Stimulated activated CD4-positive, alpha-beta T cell treated with anti-CD3 and anti-CD28 coated beads, TNF-alpha, amount 100 ng/mL, for 48 hours (primary cell): ENCODE measurements at regions not wholly inside any gene's neighbourhood (a gene's known extent, or its start where the extent isn't known, plus 50 kb on each side); places are given as distances from the start of the nearest gene placed in this dataset.
A peak's percentile ranks its signal among the peaks of the same experiment; 100 is the strongest.

ENCODE experiments used
- DNase-seq, 3 donors: peaks; one replicate each; pipeline ENCODE4 v3.0.0-alpha.2; 2020; ENCODE audit warnings: low read depth in 3 of 3

DNA sequence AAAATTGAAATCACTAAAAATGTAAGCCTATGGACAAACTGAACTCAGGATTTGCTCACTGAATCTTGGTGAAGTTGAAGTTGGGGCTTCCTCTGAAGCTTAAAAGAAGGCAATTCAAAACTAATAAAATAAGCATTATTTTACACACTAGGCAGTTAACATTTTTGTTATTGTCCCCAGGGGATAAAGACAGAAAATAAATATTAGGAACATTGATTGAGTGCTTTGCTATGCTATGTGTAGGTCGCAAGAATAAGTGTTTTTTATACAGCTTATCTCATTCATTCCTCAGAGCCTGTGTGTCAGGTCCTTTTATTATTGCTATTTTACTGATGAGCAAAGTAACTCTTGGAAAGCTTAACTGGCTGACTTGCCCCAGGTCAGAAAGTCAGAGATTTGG, 82.2 kb downstream of the ZNF608 start:
- DNase-seq: no peak

DNA sequence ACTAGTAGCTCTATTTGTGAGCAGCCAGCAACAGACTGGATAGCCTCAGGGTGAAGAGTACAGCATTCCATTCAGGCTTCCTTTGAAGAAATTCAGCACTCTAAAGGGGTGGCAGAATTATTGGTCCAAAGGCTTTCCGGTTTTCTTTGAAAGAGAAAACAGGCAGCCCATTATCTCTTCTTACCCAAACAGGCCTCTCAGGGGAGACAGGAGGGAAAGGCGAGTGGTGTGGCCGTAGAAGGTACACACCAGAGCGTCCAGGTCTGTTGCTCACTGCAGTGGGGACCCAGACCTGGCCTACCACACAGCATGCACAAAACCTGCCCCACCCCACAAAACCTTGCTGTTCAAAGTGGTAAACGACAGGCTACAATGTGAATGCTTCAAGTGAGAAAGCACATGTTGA, 83.3 kb downstream of the ZNF608 start:
- no peak for DNase-seq

DNA sequence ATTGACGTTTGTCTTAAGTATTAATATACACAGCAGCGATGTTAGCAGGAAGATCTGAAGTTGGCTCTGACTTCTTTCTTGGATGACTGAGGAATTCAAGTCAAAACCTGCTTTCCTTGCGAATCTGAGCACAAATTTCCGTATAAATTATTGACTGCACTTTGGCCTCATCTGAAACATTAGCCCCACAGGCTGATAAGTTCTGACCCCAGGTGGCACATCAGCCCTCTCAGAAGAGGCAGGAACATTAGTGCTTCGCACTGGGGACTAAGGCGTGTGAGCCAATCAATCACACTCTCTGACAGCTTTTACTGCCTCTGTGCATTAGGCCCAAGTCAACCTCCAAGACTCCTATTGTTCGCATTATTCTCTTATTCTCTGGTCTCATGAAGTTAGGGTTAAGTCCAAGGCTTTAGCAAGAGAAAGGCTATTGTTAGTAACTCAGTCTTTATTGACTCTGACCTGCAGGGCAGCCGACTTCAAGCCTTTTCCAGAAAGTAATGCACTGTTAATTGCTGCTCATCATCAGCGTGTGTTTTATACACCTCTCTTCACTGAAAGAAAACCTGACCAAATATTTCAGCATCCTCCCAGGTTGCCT, 84.2 kb downstream of the ZNF608 start:
- DNase-seq: no peak

DNA sequence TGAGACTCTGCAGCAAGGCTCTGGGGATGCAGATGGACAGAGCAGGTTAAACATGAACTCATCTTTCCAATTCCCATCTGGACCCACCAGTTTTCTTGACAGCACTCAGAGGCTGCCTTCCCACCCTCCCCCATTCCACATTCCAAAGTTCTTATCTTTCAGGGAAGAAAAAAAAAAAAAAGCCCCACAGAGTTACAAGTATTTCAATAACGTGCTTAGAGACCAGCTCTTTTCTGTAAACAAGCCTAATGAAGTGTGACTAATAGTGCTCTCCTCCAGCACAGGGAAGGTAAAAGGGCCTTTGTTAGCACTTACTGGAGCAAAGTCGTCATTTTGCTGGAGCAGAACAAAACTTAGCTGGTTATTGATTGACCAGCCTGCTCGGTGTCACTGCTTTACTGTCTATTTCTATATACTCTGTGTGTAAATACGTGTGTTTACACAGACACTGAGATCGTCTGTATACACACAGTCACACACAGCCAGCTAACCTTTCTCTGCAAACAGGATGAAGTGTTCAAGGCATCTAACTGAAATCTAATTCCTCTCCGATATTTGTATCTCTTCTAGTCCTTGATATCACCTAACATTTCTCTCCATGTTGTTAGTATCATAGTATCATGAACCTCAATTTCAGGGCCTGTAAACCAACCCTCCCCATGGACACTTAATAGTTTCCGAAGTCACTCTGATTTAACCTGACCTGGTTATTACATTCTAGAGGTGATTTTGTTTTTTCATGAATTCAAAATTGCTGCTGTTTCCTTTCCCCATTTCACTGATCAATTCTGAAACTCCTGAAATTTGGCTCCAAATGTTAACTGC, 84.9 kb downstream of the ZNF608 start:
- no peak for DNase-seq

DNA sequence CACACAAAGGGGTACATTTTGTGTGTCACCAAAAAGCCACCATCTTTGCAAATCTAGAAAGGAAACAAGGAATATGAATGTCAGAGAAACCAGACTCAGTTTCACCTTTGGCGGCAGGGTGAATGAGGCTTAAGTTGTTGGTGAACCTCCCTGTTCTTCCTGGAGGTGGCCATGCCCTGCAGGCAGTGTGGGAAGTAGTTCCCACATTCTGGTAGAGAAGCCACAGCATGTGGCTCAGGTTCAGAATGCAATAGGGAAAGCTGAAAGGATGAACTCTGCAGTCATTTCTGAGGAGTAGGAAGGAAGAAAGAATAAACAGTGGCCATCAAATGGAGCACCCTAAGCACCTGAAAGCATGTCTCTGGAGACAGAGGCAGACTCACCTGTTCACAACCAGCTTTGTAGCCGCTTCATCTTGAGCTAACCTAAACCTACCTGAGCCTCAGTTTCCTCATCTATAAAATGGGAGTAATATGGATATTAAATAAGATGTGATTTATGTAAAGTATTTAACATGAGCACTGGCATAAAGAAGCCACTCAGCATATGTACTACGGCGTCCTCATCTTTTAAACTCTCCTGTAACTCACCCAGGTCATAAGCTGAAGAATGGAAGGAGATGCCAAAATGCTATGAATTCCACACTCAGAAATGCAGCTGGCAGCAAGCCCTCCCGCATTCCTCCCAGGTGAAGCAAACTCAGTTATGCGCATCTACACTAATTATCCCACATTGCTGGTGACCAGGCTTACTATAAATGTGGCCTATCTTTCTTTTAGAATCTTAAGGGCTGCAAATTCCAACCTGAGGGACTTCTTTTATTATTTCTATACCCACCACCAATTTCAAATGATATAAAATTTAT, 86.0 kb downstream of the ZNF608 start:
- no peak for DNase-seq

DNA sequence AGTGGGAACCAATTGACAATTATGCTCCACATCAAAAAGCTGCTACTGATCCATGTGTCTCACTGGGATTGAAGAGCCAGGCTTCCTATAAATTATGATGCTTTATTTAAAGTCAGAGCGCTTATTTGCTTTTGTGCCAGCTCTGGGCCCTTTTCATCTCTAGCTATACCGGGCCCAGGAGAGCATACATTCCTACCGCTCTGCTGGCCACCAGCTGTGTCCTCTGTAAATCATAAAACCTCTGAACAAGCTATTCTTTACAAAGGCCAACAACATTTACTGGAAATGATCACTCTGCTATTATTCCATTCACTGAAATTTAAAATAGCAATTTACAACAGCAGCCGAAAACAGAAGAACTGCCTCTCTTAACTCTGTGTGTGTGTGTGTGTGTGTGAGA, 86.6 kb downstream of the ZNF608 start:
- no peak for DNase-seq

DNA sequence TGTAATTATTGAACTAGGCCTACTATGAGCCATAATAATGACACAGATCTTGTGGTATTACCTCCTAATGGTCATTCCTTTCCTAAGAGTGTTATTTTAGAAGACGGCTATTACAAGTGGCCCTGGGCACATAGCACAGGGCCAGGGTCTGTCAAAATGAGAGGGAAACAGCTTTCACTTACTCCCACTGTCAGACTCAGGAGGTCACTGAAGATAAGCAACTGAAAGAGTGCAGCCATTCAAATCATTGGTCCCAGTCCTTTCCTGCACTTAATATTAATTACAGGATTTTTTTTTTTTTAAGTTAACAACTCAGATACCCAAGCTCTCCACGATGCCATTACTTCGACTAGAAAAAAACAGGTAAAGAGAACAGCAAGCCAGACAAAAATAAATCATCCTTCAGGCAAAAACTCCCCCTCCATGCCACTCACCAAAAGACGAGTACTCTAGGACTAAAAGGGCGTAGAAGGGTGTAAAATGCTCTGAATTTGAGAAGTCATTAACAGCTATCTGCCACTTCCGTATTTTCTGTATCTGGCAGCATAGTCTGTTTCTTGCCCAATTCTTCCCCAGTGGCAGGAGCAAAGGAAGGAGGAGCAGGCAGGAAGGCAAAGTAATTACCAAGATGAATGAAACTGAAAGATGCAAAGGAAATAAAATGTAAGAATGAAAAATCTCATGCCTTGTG, 87.4 kb downstream of the ZNF608 start:
- no peak for DNase-seq

DNA sequence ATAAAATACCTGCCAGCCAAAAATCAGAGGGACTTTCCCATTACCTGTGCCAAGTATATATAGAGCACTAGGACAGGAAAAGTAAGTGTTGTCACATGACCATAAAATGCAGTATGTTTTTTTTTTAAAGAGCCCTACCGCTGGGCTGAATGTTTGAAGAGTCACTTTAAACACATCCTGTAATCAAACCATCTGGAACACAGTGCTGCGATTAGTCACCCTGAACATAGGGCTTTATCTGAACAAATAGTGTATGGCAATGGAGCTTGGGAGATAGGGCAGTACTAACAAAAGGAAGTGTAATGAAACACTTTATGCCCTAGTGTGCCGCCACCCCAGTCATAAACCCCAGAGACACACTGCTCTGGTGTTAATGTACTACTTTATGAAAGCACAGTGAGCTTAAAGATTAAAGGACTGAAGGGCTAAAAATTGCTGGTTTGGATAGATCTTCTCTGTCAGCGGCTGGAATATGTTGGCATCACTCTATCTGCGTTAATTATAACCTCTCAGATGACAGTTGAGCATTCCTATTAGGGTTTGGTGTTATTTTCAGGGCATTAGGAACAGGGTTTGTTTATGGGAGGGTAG, 90.4 kb downstream of the ZNF608 start:
- no peak for DNase-seq

DNA sequence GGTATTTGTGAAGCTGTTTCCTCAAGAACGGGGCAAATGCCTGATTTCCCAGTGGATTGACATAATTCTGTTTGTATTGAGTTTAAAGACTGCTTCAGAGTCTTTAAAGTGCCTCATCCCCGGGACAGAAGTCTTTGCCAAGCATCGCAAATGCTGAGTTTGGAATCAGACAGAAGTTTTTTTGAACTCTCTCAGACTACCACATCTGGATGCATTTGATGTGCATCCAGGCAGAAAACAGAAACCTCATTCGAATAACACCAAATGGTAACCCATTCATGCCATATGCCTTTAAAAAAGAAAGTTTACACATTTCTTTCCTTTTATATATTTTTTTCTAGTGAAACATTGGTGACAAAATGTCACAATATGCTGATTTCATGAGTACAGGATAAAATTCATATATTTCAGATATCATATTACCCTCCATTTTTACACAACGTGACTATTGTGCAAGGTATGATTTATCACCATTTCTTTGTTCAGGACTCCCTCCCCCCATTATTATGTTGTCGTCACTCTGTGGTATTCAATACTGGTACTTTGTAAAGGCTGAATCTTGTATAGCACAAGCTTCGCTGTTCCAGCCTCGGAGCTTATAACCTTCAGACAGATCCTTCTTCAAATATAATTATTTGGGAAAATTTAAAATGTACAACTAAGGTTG, 91.1 kb downstream of the ZNF608 start:
- no peak for DNase-seq

DNA sequence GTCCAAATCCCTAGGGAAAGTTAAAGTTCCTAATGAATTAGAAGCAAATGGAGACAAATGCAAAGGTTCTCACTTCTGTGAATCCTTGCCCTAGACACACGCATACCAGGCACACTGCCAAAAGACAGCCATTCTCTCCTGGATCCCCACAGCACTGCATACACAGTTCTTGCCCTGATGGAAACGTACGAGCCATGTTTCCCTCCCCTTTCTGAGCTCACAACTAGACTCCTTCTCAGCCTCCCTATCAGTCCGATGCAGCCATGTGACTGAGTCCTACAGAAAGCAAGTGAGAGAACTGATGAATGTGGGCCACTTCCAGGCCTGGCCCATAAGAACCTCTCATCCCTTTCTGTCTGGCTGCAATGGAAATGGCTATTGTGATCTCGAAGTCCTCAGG, 92.0 kb downstream of the ZNF608 start:
- DNase-seq: no peak

DNA sequence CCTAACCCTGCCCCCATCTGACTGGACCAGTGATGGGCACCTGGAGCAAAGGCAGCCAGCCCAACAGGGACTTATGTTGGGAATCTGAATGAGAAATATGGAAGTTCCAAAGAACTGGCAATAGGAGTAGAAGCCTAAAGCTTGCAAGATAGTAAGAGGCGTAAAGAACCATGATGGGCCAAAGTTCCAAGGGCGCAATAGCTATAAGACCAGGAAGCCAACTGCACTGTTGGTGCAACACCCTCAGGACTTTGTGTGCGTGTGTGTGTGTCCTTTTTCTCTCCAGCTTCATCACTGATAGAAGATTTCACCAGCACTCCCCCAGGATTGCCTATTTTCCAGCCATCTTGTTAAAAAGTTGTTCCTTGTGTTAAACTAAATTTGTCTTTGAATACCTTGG, 92.8 kb downstream of the ZNF608 start:
- DNase-seq: no peak

DNA sequence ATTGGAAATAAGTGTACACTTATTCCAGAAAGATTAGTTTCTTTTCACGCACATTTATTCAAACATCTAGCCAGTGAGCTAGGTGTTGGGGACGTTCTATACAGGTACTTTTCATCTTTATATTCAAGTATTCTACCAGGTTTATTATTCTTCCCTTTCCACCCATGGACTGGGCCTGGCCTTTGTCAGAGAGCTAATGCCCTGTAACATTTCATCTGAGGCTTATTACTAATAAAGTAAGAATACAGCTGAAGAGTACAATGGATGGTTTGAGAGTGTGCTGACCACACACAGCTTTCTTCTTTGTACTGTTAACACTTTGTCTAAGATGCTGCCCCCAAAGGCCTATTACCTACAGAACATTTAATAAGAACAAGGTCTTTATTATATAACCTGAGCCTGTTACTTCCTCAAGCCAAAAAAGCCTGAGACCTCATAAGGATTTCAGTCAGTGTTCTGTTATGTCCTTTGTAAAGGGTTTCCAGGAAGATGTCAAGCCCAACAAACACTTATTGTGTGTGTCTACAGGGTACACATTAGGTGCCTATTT, 93.5 kb downstream of the ZNF608 start:
- DNase-seq: no peak

DNA sequence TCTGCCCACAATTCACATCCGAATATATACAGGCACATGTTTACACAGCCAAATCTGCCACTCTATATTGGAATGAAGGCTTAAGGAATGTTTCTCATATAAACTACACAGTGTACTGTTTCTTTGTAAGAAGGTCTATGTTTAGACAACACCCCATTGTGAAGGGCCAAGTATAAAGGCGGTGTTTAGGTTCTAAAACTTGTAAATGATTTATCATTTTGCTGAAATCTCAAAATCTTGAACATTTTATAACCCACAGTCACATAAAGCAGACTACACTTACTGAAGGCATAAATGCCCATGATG, 94.0 kb downstream of the ZNF608 start:
- DNase-seq: no peak

DNA sequence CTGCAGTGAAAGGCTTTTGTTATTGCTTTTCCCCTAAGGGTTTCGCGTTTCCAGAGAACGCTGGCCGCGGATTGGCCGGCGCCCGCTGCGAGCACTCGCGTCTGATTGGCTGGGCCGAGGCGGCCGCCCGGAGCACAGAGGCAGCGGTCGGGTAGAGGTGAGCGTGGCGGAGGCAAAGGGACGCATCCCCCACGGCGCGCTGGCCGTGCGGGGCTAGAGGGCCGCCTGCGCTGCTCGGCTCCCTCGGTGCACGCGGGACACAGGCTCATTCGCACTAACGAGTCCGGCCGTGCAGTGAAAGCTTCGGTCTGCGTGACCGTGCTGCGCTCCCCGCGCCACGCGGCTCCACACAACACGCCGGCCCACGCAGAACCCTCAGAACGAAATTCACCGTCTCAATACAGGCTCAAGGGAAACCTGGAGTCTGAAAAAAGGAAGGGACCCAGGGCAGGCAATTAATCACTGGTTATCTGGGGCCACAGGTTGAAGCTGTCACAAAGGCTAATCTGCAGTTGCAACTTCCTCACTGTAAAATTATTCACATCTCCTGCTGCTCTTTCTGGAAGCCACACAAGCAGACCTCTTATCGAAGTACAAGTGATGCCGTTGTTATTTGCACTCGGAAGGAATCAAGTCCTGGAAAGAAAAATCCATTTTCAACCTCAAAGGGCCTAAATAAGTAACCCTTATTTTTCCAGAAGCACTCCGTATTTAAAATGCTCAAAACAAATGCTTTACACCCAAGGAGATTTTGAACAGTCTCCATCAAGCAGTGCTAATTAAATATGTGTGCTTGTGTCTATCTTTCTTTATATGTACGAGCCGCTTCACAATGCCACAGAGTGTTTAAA, 94.6 kb downstream of the ZNF608 start:
- DNase-seq: peak in 1 of 3 donors; percentile 18

DNA sequence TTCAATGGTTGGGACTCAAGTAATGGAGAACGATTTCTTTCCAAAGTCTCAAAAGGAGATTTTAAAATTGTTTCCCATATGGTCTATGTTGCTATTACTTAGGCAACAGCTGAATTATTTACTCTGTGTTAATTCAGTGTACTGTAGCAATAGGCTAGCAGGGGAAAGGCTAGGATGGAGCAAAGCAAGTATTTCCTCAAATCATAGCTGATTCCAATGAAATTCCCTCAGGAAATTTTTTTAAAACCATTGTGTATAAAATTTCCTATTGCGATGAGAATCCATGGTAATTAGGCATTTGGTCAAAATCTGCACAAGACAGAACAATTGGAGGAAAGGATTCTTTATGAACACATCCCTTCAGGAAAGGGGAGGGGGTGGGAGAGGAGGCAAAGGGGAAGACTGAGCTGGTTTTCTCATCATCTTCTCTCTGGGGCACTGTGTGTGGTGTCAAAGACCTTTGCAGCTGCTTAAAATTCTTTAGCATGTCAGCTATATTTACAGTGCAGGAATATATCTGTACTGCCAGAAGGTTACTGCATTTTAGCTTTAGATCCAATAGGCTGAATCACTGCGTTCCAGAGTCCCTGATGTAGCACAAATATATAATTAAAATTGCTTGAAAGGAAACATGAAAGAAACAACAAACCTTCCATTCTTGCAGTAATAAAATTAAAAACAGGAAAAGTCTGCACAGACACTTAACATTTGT, 95.3 kb downstream of the ZNF608 start:
- no peak for DNase-seq

DNA sequence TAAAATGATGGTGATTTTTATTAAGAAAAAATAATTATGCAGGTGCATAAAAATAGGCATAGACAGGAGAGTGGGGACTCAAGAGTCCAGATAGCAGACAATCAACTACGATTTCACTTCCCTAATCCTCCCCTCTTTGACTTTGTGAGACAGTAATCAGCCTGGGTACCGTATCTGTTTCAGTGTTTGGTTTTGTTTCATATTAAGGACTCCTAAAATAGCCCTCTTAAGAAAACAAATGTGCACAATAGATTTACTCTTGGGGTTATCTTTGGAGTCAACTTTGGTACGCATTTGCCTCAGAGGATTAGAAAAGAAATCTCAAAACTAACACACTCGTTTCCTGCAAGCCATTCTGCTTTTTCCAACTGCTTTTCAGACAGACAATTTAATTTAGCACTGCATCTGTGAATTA, 96.3 kb downstream of the ZNF608 start:
- DNase-seq: no peak

DNA sequence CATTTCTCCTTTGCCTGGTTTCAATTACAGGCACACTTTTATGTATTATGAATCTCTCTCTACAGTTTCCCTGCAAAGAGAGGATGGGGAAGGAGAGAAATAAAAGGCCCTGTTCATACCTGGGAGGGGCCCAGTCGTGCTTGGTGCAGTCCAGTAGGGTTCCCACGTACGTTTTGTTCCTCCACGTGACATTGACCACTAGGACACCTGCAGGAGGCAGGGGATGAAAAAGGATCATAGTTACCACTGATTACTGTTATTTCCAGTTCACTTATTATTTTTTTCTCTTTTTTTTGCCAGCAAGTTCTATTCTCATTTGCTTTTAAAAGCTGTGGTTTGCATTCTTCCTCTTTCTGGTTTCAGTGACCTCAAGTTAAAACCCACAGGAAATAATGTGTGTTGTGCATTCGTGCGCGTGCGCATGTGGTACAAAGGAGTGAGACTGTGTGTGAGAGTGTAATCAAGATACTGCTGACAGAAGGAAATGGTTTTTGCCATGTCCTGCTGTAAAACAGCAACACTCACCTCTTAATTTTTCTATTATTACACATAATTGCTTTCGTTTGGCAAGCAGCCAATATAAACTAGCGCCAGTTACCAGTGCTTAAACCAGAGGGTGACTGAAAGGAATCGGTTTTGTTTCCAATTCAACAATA, 96.8 kb downstream of the ZNF608 start:
- DNase-seq: peak in 2 of 3 donors; percentile 6 to 45

DNA sequence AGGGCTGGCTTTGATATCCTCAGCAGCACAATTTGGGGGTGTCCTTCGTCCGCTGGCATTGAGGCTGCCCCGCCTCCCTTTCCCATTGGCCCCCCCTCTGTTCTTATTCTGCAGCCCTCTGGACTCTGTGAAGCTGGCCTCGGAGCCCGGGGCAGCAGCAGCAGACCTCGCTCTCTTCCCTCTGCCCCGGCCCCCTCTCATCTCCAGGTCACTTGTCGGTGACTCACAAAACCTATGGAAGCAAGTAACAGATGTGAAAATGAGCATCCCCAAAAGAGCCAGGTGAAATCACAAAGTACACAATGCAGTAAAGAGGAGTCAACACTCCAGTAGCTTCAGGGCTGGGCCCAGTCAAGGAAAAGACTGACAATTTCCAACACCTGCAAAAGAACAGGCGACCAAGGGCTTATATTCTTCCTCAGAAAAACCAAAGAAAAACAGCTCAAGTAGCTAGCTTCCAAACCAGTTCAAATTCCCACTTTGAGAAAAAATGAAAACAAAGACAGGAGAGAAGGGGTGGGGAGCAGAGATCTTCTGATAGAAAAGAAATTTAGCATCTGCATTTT, 97.5 kb downstream of the ZNF608 start:
- DNase-seq: no peak
